ENCODE measurements at regions not wholly inside any gene's neighbourhood (a gene's known extent, or its start where the extent isn't known, plus 50 kb on each side); places are given as distances from the start of the nearest gene placed in this dataset.

DNA sequence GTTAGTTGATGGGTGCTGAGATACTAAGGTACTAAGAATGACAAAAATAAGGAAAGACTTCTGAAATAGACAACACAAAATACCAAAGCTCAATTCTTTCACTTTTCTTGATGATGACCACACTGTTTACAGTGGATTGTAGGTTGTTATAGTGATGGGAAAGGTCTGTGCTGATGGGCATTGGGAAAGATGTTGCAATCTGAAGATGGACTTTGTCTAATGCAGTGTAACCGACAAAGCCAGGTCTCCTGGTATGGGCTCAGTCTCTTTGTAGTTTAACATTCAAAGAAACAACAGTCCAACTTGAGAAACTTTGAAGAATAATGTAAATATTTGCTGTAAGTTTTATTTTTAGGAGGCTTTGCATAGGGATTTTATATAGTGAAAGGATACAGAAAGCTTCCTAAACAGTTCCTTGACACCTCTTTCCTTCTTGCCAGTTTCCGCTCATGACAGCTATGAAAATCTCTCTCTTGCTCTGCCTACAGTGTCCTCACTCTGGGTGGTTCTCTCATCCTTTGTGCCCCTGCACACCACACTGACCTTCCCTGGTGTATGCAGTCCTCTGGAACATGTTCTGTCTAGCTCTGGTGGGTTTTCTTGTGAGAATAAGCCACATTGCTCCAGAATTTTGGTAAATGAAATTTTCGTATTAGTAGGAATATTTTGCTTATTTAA is 172.2 kb downstream of the KCNRG start:
- TF ChIP-seq, protein P1, sequence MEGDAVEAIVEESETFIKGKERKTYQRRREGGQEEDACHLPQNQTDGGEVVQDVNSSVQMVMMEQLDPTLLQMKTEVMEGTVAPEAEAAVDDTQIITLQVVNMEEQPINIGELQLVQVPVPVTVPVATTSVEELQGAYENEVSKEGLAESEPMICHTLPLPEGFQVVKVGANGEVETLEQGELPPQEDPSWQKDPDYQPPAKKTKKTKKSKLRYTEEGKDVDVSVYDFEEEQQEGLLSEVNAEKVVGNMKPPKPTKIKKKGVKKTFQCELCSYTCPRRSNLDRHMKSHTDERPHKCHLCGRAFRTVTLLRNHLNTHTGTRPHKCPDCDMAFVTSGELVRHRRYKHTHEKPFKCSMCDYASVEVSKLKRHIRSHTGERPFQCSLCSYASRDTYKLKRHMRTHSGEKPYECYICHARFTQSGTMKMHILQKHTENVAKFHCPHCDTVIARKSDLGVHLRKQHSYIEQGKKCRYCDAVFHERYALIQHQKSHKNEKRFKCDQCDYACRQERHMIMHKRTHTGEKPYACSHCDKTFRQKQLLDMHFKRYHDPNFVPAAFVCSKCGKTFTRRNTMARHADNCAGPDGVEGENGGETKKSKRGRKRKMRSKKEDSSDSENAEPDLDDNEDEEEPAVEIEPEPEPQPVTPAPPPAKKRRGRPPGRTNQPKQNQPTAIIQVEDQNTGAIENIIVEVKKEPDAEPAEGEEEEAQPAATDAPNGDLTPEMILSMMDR (IDR thresholded peaks at IDR 0.05), result no peak
- no peak for TF ChIP-seq EZH2 (IDR thresholded peaks at IDR 0.05; ENCODE audit: borderline replicate concordance, insufficient read depth, low read depth, low read length, poor library complexity, severe bottlenecking)
